ENCODE measurements at regions not wholly inside any gene's neighbourhood (a gene's known extent, or its start where the extent isn't known, plus 50 kb on each side); places are given as distances from the start of the nearest gene placed in this dataset.
"Not testable (repeated sequence)": the region's sequence is repeated elsewhere in the genome, so short reads cannot be mapped to it uniquely, and the experiment has no call there.

GRCh38 chr14:106662936-106663550 lies 1136.7 kb downstream of the TMEM121 start:
- 61 to 62% methylated on average over 3 of the region's 3 CpGs for WGBS, 2 donors

GRCh38 chr14:106663805-106664410 lies 1137.5 kb downstream of the TMEM121 start:
- not testable (repeated sequence) for H3K4me1 ChIP-seq (ENCODE audit: control insufficient read depth in 2 of 2, insufficient read depth in 2 of 2, low read length in 1 of 2); H3K27ac ChIP-seq (ENCODE audit: low read depth in 2 of 2, low read length in 1 of 2); H3K9me3 ChIP-seq (ENCODE audit: control insufficient read depth in 2 of 2, insufficient read depth in 1 of 2, low read depth in 1 of 2, low read length in 1 of 2); H3K36me3 ChIP-seq (ENCODE audit: control insufficient read depth in 2 of 2, insufficient read depth in 2 of 2, low read length in 1 of 2); H3K27me3 ChIP-seq (ENCODE audit: control insufficient read depth in 1 of 2, insufficient read depth in 2 of 2, low read length in 2 of 2); H3K4me3 ChIP-seq (ENCODE audit: low read depth in 1 of 2, low read length in 2 of 2)
- WGBS, 2 donors: 44 to 48% methylated on average over 14 to 17 of the region's 19 CpGs

More at GRCh38 chr14:106662936-106663550, 1136.7 kb downstream of the TMEM121 start:
- H3K4me1 ChIP-seq (ENCODE audit: control insufficient read depth in 2 of 2, insufficient read depth in 2 of 2, low read length in 1 of 2): no peaks in the 10 kb centered on the region
- H3K9me3 ChIP-seq (ENCODE audit: control insufficient read depth in 2 of 2, insufficient read depth in 1 of 2, low read depth in 1 of 2, low read length in 1 of 2): no peaks in the 10 kb centered on the region
- no peaks in the 10 kb centered on the region for H3K27me3 ChIP-seq (ENCODE audit: control insufficient read depth in 1 of 2, insufficient read depth in 2 of 2, low read length in 2 of 2)
- H3K4me3 ChIP-seq (ENCODE audit: low read depth in 1 of 2, low read length in 2 of 2): no peak overlapping the region
- no peak overlapping the region for H3K27ac ChIP-seq (ENCODE audit: low read depth in 2 of 2, low read length in 1 of 2)
- H3K36me3 ChIP-seq (ENCODE audit: control insufficient read depth in 2 of 2, insufficient read depth in 2 of 2, low read length in 1 of 2): no peaks in the 10 kb centered on the region

GRCh38 chr14:106665814-106666213 lies 1139.4 kb downstream of the TMEM121 start:
- no peaks in the 10 kb centered on the region for H3K9me3 ChIP-seq (ENCODE audit: control insufficient read depth in 2 of 2, insufficient read depth in 1 of 2, low read depth in 1 of 2, low read length in 1 of 2)
- no peak overlapping the region for H3K4me3 ChIP-seq (ENCODE audit: low read depth in 1 of 2, low read length in 2 of 2)
- no peak overlapping the region for H3K27ac ChIP-seq (ENCODE audit: low read depth in 2 of 2, low read length in 1 of 2)
- no peaks in the 10 kb centered on the region for H3K36me3 ChIP-seq (ENCODE audit: control insufficient read depth in 2 of 2, insufficient read depth in 2 of 2, low read length in 1 of 2)
- H3K27me3 ChIP-seq (ENCODE audit: control insufficient read depth in 1 of 2, insufficient read depth in 2 of 2, low read length in 2 of 2): no peaks in the 10 kb centered on the region
- no peaks in the 10 kb centered on the region for H3K4me1 ChIP-seq (ENCODE audit: control insufficient read depth in 2 of 2, insufficient read depth in 2 of 2, low read length in 1 of 2)
- 78 to 89% methylated on average over 15 of the region's 15 CpGs for WGBS, 2 donors

GRCh38 chr14:106666341-106666740 lies 1140.0 kb downstream of the TMEM121 start:
- Histone ChIP-seq H3K4me1 (ENCODE audit: control insufficient read depth in 2 of 2, insufficient read depth in 2 of 2, low read length in 1 of 2) (no peaks in the 10 kb centered on the region), H3K4me3 (ENCODE audit: low read depth in 1 of 2, low read length in 2 of 2) (no peak overlapping the region), H3K27me3 (ENCODE audit: control insufficient read depth in 1 of 2, insufficient read depth in 2 of 2, low read length in 2 of 2) (no peaks in the 10 kb centered on the region), H3K27ac (ENCODE audit: low read depth in 2 of 2, low read length in 1 of 2) (no peak overlapping the region), H3K36me3 (ENCODE audit: control insufficient read depth in 2 of 2, insufficient read depth in 2 of 2, low read length in 1 of 2) (no peaks in the 10 kb centered on the region), H3K9me3 (ENCODE audit: control insufficient read depth in 2 of 2, insufficient read depth in 1 of 2, low read depth in 1 of 2, low read length in 1 of 2) (no peaks in the 10 kb centered on the region)
- 61 to 69% methylated on average over 4 of the region's 4 CpGs for WGBS, 2 donors

- no peaks in the 10 kb centered on the region for H3K36me3 ChIP-seq (ENCODE audit: control insufficient read depth in 2 of 2, insufficient read depth in 2 of 2, low read length in 1 of 2)
- H3K4me1 ChIP-seq (ENCODE audit: control insufficient read depth in 2 of 2, insufficient read depth in 2 of 2, low read length in 1 of 2): no peaks in the 10 kb centered on the region
- H3K27ac ChIP-seq (ENCODE audit: low read depth in 2 of 2, low read length in 1 of 2): no peak overlapping the region
- no peaks in the 10 kb centered on the region for H3K27me3 ChIP-seq (ENCODE audit: control insufficient read depth in 1 of 2, insufficient read depth in 2 of 2, low read length in 2 of 2)
- no peaks in the 10 kb centered on the region for H3K9me3 ChIP-seq (ENCODE audit: control insufficient read depth in 2 of 2, insufficient read depth in 1 of 2, low read depth in 1 of 2, low read length in 1 of 2)
- 59 to 64% methylated on average over 4 of the region's 4 CpGs for WGBS, 2 donors
- no peak overlapping the region for H3K4me3 ChIP-seq (ENCODE audit: low read depth in 1 of 2, low read length in 2 of 2)
Measured at GRCh38 chr14:106670011-106670410, 1143.6 kb downstream of the TMEM121 start.

- not testable (repeated sequence) for H3K4me3 ChIP-seq (ENCODE audit: low read depth in 1 of 2, low read length in 2 of 2); H3K36me3 ChIP-seq (ENCODE audit: control insufficient read depth in 2 of 2, insufficient read depth in 2 of 2, low read length in 1 of 2); H3K27ac ChIP-seq (ENCODE audit: low read depth in 2 of 2, low read length in 1 of 2); H3K9me3 ChIP-seq (ENCODE audit: control insufficient read depth in 2 of 2, insufficient read depth in 1 of 2, low read depth in 1 of 2, low read length in 1 of 2); H3K4me1 ChIP-seq (ENCODE audit: control insufficient read depth in 2 of 2, insufficient read depth in 2 of 2, low read length in 1 of 2); H3K27me3 ChIP-seq (ENCODE audit: control insufficient read depth in 1 of 2, insufficient read depth in 2 of 2, low read length in 2 of 2)
- 27 to 52% methylated on average over 2 of the region's 2 CpGs for WGBS, 2 donors
Measured at GRCh38 chr14:106674093-106674492, 1147.7 kb downstream of the TMEM121 start.

GRCh38 chr14:106674509-106675125 lies 1148.2 kb downstream of the TMEM121 start:
- H3K9me3 ChIP-seq (ENCODE audit: control insufficient read depth in 2 of 2, insufficient read depth in 1 of 2, low read depth in 1 of 2, low read length in 1 of 2); H3K36me3 ChIP-seq (ENCODE audit: control insufficient read depth in 2 of 2, insufficient read depth in 2 of 2, low read length in 1 of 2); H3K4me1 ChIP-seq (ENCODE audit: control insufficient read depth in 2 of 2, insufficient read depth in 2 of 2, low read length in 1 of 2); H3K4me3 ChIP-seq (ENCODE audit: low read depth in 1 of 2, low read length in 2 of 2); H3K27ac ChIP-seq (ENCODE audit: low read depth in 2 of 2, low read length in 1 of 2); H3K27me3 ChIP-seq (ENCODE audit: control insufficient read depth in 1 of 2, insufficient read depth in 2 of 2, low read length in 2 of 2): not testable (repeated sequence)
- WGBS, 2 donors: 50 to 57% methylated on average over 9 to 13 of the region's 13 CpGs

- not testable (repeated sequence) for H3K4me1 ChIP-seq (ENCODE audit: control insufficient read depth in 2 of 2, insufficient read depth in 2 of 2, low read length in 1 of 2); H3K36me3 ChIP-seq (ENCODE audit: control insufficient read depth in 2 of 2, insufficient read depth in 2 of 2, low read length in 1 of 2); H3K4me3 ChIP-seq (ENCODE audit: low read depth in 1 of 2, low read length in 2 of 2); H3K9me3 ChIP-seq (ENCODE audit: control insufficient read depth in 2 of 2, insufficient read depth in 1 of 2, low read depth in 1 of 2, low read length in 1 of 2); H3K27ac ChIP-seq (ENCODE audit: low read depth in 2 of 2, low read length in 1 of 2); H3K27me3 ChIP-seq (ENCODE audit: control insufficient read depth in 1 of 2, insufficient read depth in 2 of 2, low read length in 2 of 2)
- WGBS, 2 donors: 74 to 75% methylated on average over 3 of the region's 3 CpGs
Measured at GRCh38 chr14:106675716-106676115, 1149.3 kb downstream of the TMEM121 start.

- Histone ChIP-seq H3K4me1 (ENCODE audit: control insufficient read depth in 2 of 2, insufficient read depth in 2 of 2, low read length in 1 of 2) (no peaks in the 10 kb centered on the region), H3K36me3 (ENCODE audit: control insufficient read depth in 2 of 2, insufficient read depth in 2 of 2, low read length in 1 of 2) (no peaks in the 10 kb centered on the region), H3K9me3 (ENCODE audit: control insufficient read depth in 2 of 2, insufficient read depth in 1 of 2, low read depth in 1 of 2, low read length in 1 of 2) (peaks cover 0 to 2% of the 10 kb centered on the region in 2 donors), H3K27me3 (ENCODE audit: control insufficient read depth in 1 of 2, insufficient read depth in 2 of 2, low read length in 2 of 2) (no peaks in the 10 kb centered on the region), H3K4me3 (ENCODE audit: low read depth in 1 of 2, low read length in 2 of 2) (no peak overlapping the region), H3K27ac (ENCODE audit: low read depth in 2 of 2, low read length in 1 of 2) (no peak overlapping the region)
- 47 to 58% methylated on average over 5 of the region's 5 CpGs for WGBS, 2 donors
Measured at GRCh38 chr14:106679776-106680175, 1153.4 kb downstream of the TMEM121 start.

GRCh38 chr14:106681161-106681560 lies 1154.8 kb downstream of the TMEM121 start:
- Histone ChIP-seq H3K36me3 (ENCODE audit: control insufficient read depth in 2 of 2, insufficient read depth in 2 of 2, low read length in 1 of 2) (no peaks in the 10 kb centered on the region), H3K4me1 (ENCODE audit: control insufficient read depth in 2 of 2, insufficient read depth in 2 of 2, low read length in 1 of 2) (no peaks in the 10 kb centered on the region), H3K4me3 (ENCODE audit: low read depth in 1 of 2, low read length in 2 of 2) (no peak overlapping the region), H3K9me3 (ENCODE audit: control insufficient read depth in 2 of 2, insufficient read depth in 1 of 2, low read depth in 1 of 2, low read length in 1 of 2) (peaks cover 0 to 2% of the 10 kb centered on the region in 2 donors), H3K27me3 (ENCODE audit: control insufficient read depth in 1 of 2, insufficient read depth in 2 of 2, low read length in 2 of 2) (no peaks in the 10 kb centered on the region), H3K27ac (ENCODE audit: low read depth in 2 of 2, low read length in 1 of 2) (no peak overlapping the region)
- 81 to 87% methylated on average over 8 of the region's 8 CpGs for WGBS, 2 donors
